ENCODE measurements at regions not wholly inside any gene's neighbourhood (a gene's known extent, or its start where the extent isn't known, plus 50 kb on each side); places are given as distances from the start of the nearest gene placed in this dataset.

- TF ChIP-seq CTCF (IDR thresholded peaks at IDR 0.05; ENCODE audit: control insufficient read depth, insufficient read depth, low read depth, low read length, missing control alignments): no peak
These were observed 419.7 kb upstream of the RGPD4 start for GRCh38 chr2:107407017-107407416.

GRCh38 chr2:107407974-107408373, 418.7 kb upstream of the RGPD4 start:
- H3K4me3 ChIP-seq (ENCODE audit: control insufficient read depth, low read depth, low read length): no peak overlapping the region
- no peak for TF ChIP-seq CTCF (IDR thresholded peaks at IDR 0.05; ENCODE audit: control insufficient read depth, insufficient read depth, low read depth, low read length, missing control alignments)
- DNase-seq (ENCODE audit: low read depth): no peak

More at GRCh38 chr2:107407017-107407416, 419.7 kb upstream of the RGPD4 start:
- H3K4me3 ChIP-seq (ENCODE audit: control insufficient read depth, low read depth, low read length): no peak overlapping the region
- no peak for DNase-seq (ENCODE audit: low read depth)

GRCh38 chr2:107411267-107411666, 415.4 kb upstream of the RGPD4 start:
- H3K4me3 ChIP-seq (ENCODE audit: control insufficient read depth, low read depth, low read length): no peak overlapping the region
- no peak for TF ChIP-seq CTCF (IDR thresholded peaks at IDR 0.05; ENCODE audit: control insufficient read depth, insufficient read depth, low read depth, low read length, missing control alignments)
- no peak for DNase-seq (ENCODE audit: low read depth)

- DNase-seq (ENCODE audit: low read depth): no peak
- no peak for TF ChIP-seq CTCF (IDR thresholded peaks at IDR 0.05; ENCODE audit: control insufficient read depth, insufficient read depth, low read depth, low read length, missing control alignments)
- no peak overlapping the region for H3K4me3 ChIP-seq (ENCODE audit: control insufficient read depth, low read depth, low read length)
These were observed 414.3 kb upstream of the RGPD4 start for GRCh38 chr2:107412209-107412904.

GRCh38 chr2:107412981-107413380, 413.7 kb upstream of the RGPD4 start:
- H3K4me3 ChIP-seq (ENCODE audit: control insufficient read depth, low read depth, low read length): no peak overlapping the region
- no peak for DNase-seq (ENCODE audit: low read depth)
- no peak for TF ChIP-seq CTCF (IDR thresholded peaks at IDR 0.05; ENCODE audit: control insufficient read depth, insufficient read depth, low read depth, low read length, missing control alignments)

- no peak for TF ChIP-seq CTCF (IDR thresholded peaks at IDR 0.05; ENCODE audit: control insufficient read depth, insufficient read depth, low read depth, low read length, missing control alignments)
- DNase-seq (ENCODE audit: low read depth): no peak
- no peak overlapping the region for H3K4me3 ChIP-seq (ENCODE audit: control insufficient read depth, low read depth, low read length)
These were observed 412.3 kb upstream of the RGPD4 start for GRCh38 chr2:107414376-107414775.

Data from AG09309 (cell line).